HCT116 (cell line): ENCODE measurements at regions not wholly inside any gene's neighbourhood (a gene's known extent, or its start where the extent isn't known, plus 50 kb on each side); places are given as distances from the start of the nearest gene placed in this dataset.

Experiments
- ATF3 ChIP-seq: IDR thresholded peaks from 2 replicates; pipeline ENCODE4 v1.6.1; 2012
- CBX3 ChIP-seq: IDR thresholded peaks from 2 replicates; pipeline ENCODE4 v1.6.1; 2012; ENCODE audit warnings: low read depth
- EGR1 ChIP-seq: IDR thresholded peaks from 2 replicates; pipeline ENCODE4 v1.6.1; 2012; ENCODE audit warnings: low read depth
- FOSL1 ChIP-seq: IDR thresholded peaks from 2 replicates; pipeline ENCODE4 v1.6.1; 2012; ENCODE audit warnings: low read depth
- JUND ChIP-seq: IDR thresholded peaks from 2 replicates; pipeline ENCODE4 v1.6.1; 2012
- POLR2A ChIP-seq: IDR thresholded peaks from 2 replicates; pipeline ENCODE4 v1.7.0; 2011; ENCODE audit warnings: borderline replicate concordance; ENCODE audit not compliant: insufficient read depth, insufficient read length; ENCODE audit errors: extremely low read depth
- POLR2AphosphoS5 ChIP-seq: IDR thresholded peaks from 2 replicates; pipeline ENCODE4 v1.6.1; 2011; ENCODE audit warnings: mild to moderate bottlenecking, low read depth, low read length, moderate library complexity
- SP1 ChIP-seq: IDR thresholded peaks from 2 replicates; pipeline ENCODE4 v1.6.1; 2012; ENCODE audit warnings: low read depth
- YY1 ChIP-seq: IDR thresholded peaks from 2 replicates; pipeline ENCODE4 v1.6.1; 2011; ENCODE audit warnings: low read length, low read depth, moderate library complexity, mild to moderate bottlenecking; ENCODE audit not compliant: insufficient replicate concordance; ENCODE audit errors: extremely low read depth
- ZFX ChIP-seq: fragments of 450-650 bp; IDR thresholded peaks from 2 replicates; pipeline ENCODE4 v1.6.1; 2017
- ZNF274 ChIP-seq: fragments of 200-500 bp; sonication (Bioruptor generic); IDR thresholded peaks from 2 replicates; pipeline ENCODE4 v1.6.1; 2014; ENCODE audit warnings: mild to moderate bottlenecking, low read depth, low read length, inconsistent platforms
- TF ChIP-seq, protein P1 (sequence below), 3 experiments: fragments of 200-600 bp in 1 of 3; sonication (generic) in 1 of 3; IDR thresholded peaks in 2 of 3; conservative IDR thresholded peaks in 1 of 3; 2 replicates each; pipeline ENCODE4 v1.5.1; 2012 to 2017; ENCODE audit warnings: low read depth in 2 of 3, low read length in 2 of 3, antibody characterized with exemption in 1 of 3, borderline replicate concordance in 1 of 3, control low read depth in 1 of 3, mild to moderate bottlenecking in 1 of 3, mixed read lengths in 1 of 3, mixed run types in 1 of 3, moderate library complexity in 1 of 3; ENCODE audit not compliant: insufficient read depth in 1 of 3

GRCh38 chr18:78523850-78524249 is 455.8 kb upstream of the SALL3 start:
- TF ChIP-seq YY1 (no peak), ZFX (no peak), SP1 (no peak), POLR2A (no peak), EGR1 (no peak), CBX3 (no peak), JUND (no peak), ZNF274 (no peak), POLR2AphosphoS5 (no peak), FOSL1 (no peak), ATF3 (no peak)
- TF ChIP-seq, protein P1, sequence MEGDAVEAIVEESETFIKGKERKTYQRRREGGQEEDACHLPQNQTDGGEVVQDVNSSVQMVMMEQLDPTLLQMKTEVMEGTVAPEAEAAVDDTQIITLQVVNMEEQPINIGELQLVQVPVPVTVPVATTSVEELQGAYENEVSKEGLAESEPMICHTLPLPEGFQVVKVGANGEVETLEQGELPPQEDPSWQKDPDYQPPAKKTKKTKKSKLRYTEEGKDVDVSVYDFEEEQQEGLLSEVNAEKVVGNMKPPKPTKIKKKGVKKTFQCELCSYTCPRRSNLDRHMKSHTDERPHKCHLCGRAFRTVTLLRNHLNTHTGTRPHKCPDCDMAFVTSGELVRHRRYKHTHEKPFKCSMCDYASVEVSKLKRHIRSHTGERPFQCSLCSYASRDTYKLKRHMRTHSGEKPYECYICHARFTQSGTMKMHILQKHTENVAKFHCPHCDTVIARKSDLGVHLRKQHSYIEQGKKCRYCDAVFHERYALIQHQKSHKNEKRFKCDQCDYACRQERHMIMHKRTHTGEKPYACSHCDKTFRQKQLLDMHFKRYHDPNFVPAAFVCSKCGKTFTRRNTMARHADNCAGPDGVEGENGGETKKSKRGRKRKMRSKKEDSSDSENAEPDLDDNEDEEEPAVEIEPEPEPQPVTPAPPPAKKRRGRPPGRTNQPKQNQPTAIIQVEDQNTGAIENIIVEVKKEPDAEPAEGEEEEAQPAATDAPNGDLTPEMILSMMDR (IDR thresholded peaks at IDR 0.05 in 2 of 3, conservative IDR thresholded peaks at IDR 0.05 in 1 of 3; ENCODE audit: borderline replicate concordance in 1 of 3, insufficient read depth in 1 of 3, low read depth in 2 of 3, low read length in 2 of 3) = no peak
